Activated naive CD4-positive, alpha-beta T cell treated with anti-CD3 and anti-CD28 coated beads, Interleukin-2, amount 10 ng/mL, durations not matched to agents 7 days and 5 days (primary cell): ENCODE measurements at regions not wholly inside any gene's neighbourhood (a gene's known extent, or its start where the extent isn't known, plus 50 kb on each side); places are given as distances from the start of the nearest gene placed in this dataset.
"Not testable (repeated sequence)": the region's sequence is repeated elsewhere in the genome, so short reads cannot be mapped to it uniquely, and the experiment has no call there.

Experiments
- CTCF ChIA-PET: fragments of 350-600 bp; sonication (Branson Sonifier 250); formaldehyde crosslinking; loops from one replicate; lab custom pipeline; 2021; ENCODE audit warnings: antibody characterized with exemption; lab: Charles Lee
- DNase-seq: peaks from one replicate; pipeline ENCODE4 v3.0.0-alpha.2; 2020
- H3K27ac Mint-ChIP-seq: one replicate; pipeline ENCODE4 v1.8.0; 2021; ENCODE audit warnings: mild to moderate bottlenecking, moderate library complexity, mixed read lengths
- H3K27me3 Mint-ChIP-seq: one replicate; pipeline ENCODE4 v1.8.0; 2021; ENCODE audit warnings: mild to moderate bottlenecking, mixed read lengths
- H3K36me3 Mint-ChIP-seq: one replicate; pipeline ENCODE4 v1.8.0; 2021; ENCODE audit warnings: mixed read lengths
- H3K4me1 Mint-ChIP-seq: one replicate; pipeline ENCODE4 v1.8.0; 2021; ENCODE audit warnings: mixed read lengths
- H3K4me3 Mint-ChIP-seq: one replicate; pipeline ENCODE4 v1.8.0; 2021; ENCODE audit warnings: mild to moderate bottlenecking, moderate library complexity, mixed read lengths
- H3K9me3 Mint-ChIP-seq: one replicate; pipeline ENCODE4 v1.8.0; 2021; ENCODE audit warnings: mixed read lengths

- H3K36me3 Mint-ChIP-seq, CTCF ChIA-PET, H3K4me1 Mint-ChIP-seq: not testable (repeated sequence)
These were observed 875.2 kb upstream of the ALG10B start for GRCh38 chr12:37441371-37441770.

GRCh38 chr12:37455646-37456045 lies 860.9 kb upstream of the ALG10B start:
- CTCF ChIA-PET, DNase-seq, H3K27ac Mint-ChIP-seq, H3K4me3 Mint-ChIP-seq, H3K36me3 Mint-ChIP-seq, H3K4me1 Mint-ChIP-seq, H3K9me3 Mint-ChIP-seq, H3K27me3 Mint-ChIP-seq: not testable (repeated sequence)

More at GRCh38 chr12:37441371-37441770, 875.2 kb upstream of the ALG10B start:
- not testable (repeated sequence) for DNase-seq, H3K27ac Mint-ChIP-seq, H3K27me3 Mint-ChIP-seq, H3K4me3 Mint-ChIP-seq
- H3K9me3 Mint-ChIP-seq, result peaks cover 26% of the 10 kb centered on the region

- CTCF ChIA-PET, H3K27me3 Mint-ChIP-seq, H3K27ac Mint-ChIP-seq, H3K9me3 Mint-ChIP-seq, H3K4me1 Mint-ChIP-seq, DNase-seq, H3K36me3 Mint-ChIP-seq, H3K4me3 Mint-ChIP-seq: not testable (repeated sequence)
These were observed 818.6 kb upstream of the ALG10B start for GRCh38 chr12:37497939-37498338.

- H3K27ac Mint-ChIP-seq, H3K4me3 Mint-ChIP-seq, DNase-seq, H3K36me3 Mint-ChIP-seq, H3K27me3 Mint-ChIP-seq, CTCF ChIA-PET, H3K4me1 Mint-ChIP-seq: not testable (repeated sequence)
- H3K9me3 Mint-ChIP-seq, result peaks cover 14% of the 10 kb centered on the region
These were observed 806.3 kb upstream of the ALG10B start for GRCh38 chr12:37510256-37510655.

- DNase-seq, H3K27ac Mint-ChIP-seq, H3K4me3 Mint-ChIP-seq, H3K27me3 Mint-ChIP-seq, H3K4me1 Mint-ChIP-seq, CTCF ChIA-PET, H3K36me3 Mint-ChIP-seq: not testable (repeated sequence)
- H3K9me3 Mint-ChIP-seq, result peaks cover 29% of the 10 kb centered on the region
These were observed 776.0 kb upstream of the ALG10B start for GRCh38 chr12:37540581-37540980.

- Mint-ChIP-seq H3K4me3 (no peak overlapping the region), H3K27me3 (no peaks in the 10 kb centered on the region), H3K36me3 (no peaks in the 10 kb centered on the region), H3K27ac (no peak overlapping the region), H3K4me1 (no peaks in the 10 kb centered on the region), H3K9me3 (peaks cover 35% of the 10 kb centered on the region)
- DNase-seq, result no peak
- CTCF ChIA-PET, result no interaction called here
These were observed 775.2 kb upstream of the ALG10B start for GRCh38 chr12:37541356-37541755.

GRCh38 chr12:37543131-37543965 lies 773.2 kb upstream of the ALG10B start:
- CTCF ChIA-PET, result no interaction called here
- Mint-ChIP-seq H3K4me1 (no peaks in the 10 kb centered on the region), H3K9me3 (peaks cover 50% of the 10 kb centered on the region), H3K4me3 (no peak overlapping the region), H3K27ac (no peak overlapping the region), H3K27me3 (no peaks in the 10 kb centered on the region), H3K36me3 (no peaks in the 10 kb centered on the region)
- no peak for DNase-seq

- no peak for DNase-seq
- CTCF ChIA-PET, result no interaction called here
- H3K36me3 Mint-ChIP-seq, result no peaks in the 10 kb centered on the region
- H3K27me3 Mint-ChIP-seq, result no peaks in the 10 kb centered on the region
- H3K9me3 Mint-ChIP-seq, result peaks cover 57% of the 10 kb centered on the region
- H3K4me1 Mint-ChIP-seq, result no peaks in the 10 kb centered on the region
- no peak overlapping the region for H3K27ac Mint-ChIP-seq
- H3K4me3 Mint-ChIP-seq, result no peak overlapping the region
These were observed 772.5 kb upstream of the ALG10B start for GRCh38 chr12:37543966-37544668.

GRCh38 chr12:37544669-37545330 lies 771.8 kb upstream of the ALG10B start:
- H3K4me3 Mint-ChIP-seq, H3K4me1 Mint-ChIP-seq, H3K27ac Mint-ChIP-seq, CTCF ChIA-PET, H3K36me3 Mint-ChIP-seq, DNase-seq, H3K27me3 Mint-ChIP-seq: not testable (repeated sequence)
- H3K9me3 Mint-ChIP-seq, result peaks cover 57% of the 10 kb centered on the region

- no peaks in the 10 kb centered on the region for H3K27me3 Mint-ChIP-seq
- CTCF ChIA-PET, result no interaction called here
These were observed 770.8 kb upstream of the ALG10B start for GRCh38 chr12:37545759-37546158.

GRCh38 chr12:37546206-37546605 lies 770.4 kb upstream of the ALG10B start:
- H3K4me1 Mint-ChIP-seq, result no peaks in the 10 kb centered on the region
- DNase-seq, result no peak
- peaks cover 57% of the 10 kb centered on the region for H3K9me3 Mint-ChIP-seq
- no peak overlapping the region for H3K27ac Mint-ChIP-seq
- no peaks in the 10 kb centered on the region for H3K36me3 Mint-ChIP-seq
- H3K4me3 Mint-ChIP-seq, result no peak overlapping the region
- H3K27me3 Mint-ChIP-seq, result no peaks in the 10 kb centered on the region
- CTCF ChIA-PET, result no interaction called here

More at GRCh38 chr12:37545759-37546158, 770.8 kb upstream of the ALG10B start:
- Mint-ChIP-seq H3K4me3 (no peak overlapping the region), H3K27ac (no peak overlapping the region), H3K4me1 (no peaks in the 10 kb centered on the region), H3K36me3 (no peaks in the 10 kb centered on the region), H3K9me3 (peaks cover 57% of the 10 kb centered on the region)
- no peak for DNase-seq

GRCh38 chr12:37546901-37547475 lies 769.6 kb upstream of the ALG10B start:
- Mint-ChIP-seq H3K4me1 (no peaks in the 10 kb centered on the region), H3K9me3 (peaks cover 55% of the 10 kb centered on the region), H3K4me3 (no peak overlapping the region), H3K36me3 (no peaks in the 10 kb centered on the region), H3K27me3 (no peaks in the 10 kb centered on the region), H3K27ac (no peak overlapping the region)
- DNase-seq, result no peak
- CTCF ChIA-PET, result no interaction called here

GRCh38 chr12:37547611-37548010 lies 769.0 kb upstream of the ALG10B start:
- DNase-seq, result no peak
- no peaks in the 10 kb centered on the region for H3K27me3 Mint-ChIP-seq
- H3K4me3 Mint-ChIP-seq, result no peak overlapping the region
- CTCF ChIA-PET, result no interaction called here
- peaks cover 51% of the 10 kb centered on the region for H3K9me3 Mint-ChIP-seq
- H3K27ac Mint-ChIP-seq, result no peak overlapping the region
- no peaks in the 10 kb centered on the region for H3K4me1 Mint-ChIP-seq
- no peaks in the 10 kb centered on the region for H3K36me3 Mint-ChIP-seq

GRCh38 chr12:37548266-37548805 lies 768.2 kb upstream of the ALG10B start:
- H3K27ac Mint-ChIP-seq, result no peak overlapping the region
- CTCF ChIA-PET, result no interaction called here
- H3K4me3 Mint-ChIP-seq, result no peak overlapping the region
- DNase-seq, result no peak
- no peaks in the 10 kb centered on the region for H3K27me3 Mint-ChIP-seq
- H3K36me3 Mint-ChIP-seq, result no peaks in the 10 kb centered on the region
- no peaks in the 10 kb centered on the region for H3K4me1 Mint-ChIP-seq
- peaks cover 53% of the 10 kb centered on the region for H3K9me3 Mint-ChIP-seq
